Sigmoid colon (tissue), 4 donors: ENCODE measurements at regions not wholly inside any gene's neighbourhood (a gene's known extent, or its start where the extent isn't known, plus 50 kb on each side); places are given as distances from the start of the nearest gene placed in this dataset.

Source experiments
- EP300 ChIP-seq, 4 donors: sonication (generic); formaldehyde crosslinking; IDR thresholded peaks; one replicate each; pipeline ENCODE4 v1.6.1; 2017; ENCODE audit warnings: antibody characterized with exemption in 4 of 4
- POLR2A ChIP-seq, 2 donors: fragments of 450-650 bp; IDR thresholded peaks; one replicate each; pipeline ENCODE4 v1.6.1; 2016; ENCODE audit warnings: antibody characterized with exemption in 2 of 2, mild to moderate bottlenecking in 2 of 2, moderate library complexity in 2 of 2
- POLR2AphosphoS5 ChIP-seq, 4 donors: sonication (generic); formaldehyde crosslinking; IDR thresholded peaks; one replicate each; pipeline ENCODE4 v1.6.1; 2017; ENCODE audit warnings: antibody characterized with exemption in 4 of 4
- TF ChIP-seq, protein P1 (sequence below), 4 experiments: fragments of 450-650 bp in 3 of 4; fragments of 200-600 bp in 1 of 4; IDR thresholded peaks; one replicate each; pipeline ENCODE4 v1.5.1; 2016 to 2019; ENCODE audit warnings: antibody characterized with exemption in 4 of 4, mild to moderate bottlenecking in 3 of 4, moderate library complexity in 2 of 4

DNA sequence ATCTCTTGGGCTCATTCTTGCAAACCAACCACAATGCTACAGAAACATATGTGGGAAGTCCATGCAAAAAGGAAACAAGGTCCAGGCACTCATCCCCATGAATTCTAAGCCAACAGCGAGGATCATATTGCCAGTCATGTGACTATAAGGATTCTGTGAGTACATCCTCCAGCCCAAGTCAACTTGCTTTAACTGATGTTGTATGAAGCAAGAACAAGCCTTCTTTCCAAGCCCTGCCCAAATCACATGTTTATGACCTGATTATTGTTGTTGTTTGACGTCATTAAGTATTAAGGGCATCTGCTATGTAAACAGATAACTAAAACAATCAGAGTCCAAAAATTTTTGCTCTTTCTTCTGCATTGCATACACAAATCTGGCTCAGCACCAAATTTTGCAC lies 78.2 kb upstream of the MON1B start:
- TF ChIP-seq POLR2A (IDR thresholded peaks at IDR 0.05) (no peak), POLR2AphosphoS5 (IDR thresholded peaks at IDR 0.05) (no peak), EP300 (IDR thresholded peaks at IDR 0.05) (no peak)
- TF ChIP-seq, protein P1, sequence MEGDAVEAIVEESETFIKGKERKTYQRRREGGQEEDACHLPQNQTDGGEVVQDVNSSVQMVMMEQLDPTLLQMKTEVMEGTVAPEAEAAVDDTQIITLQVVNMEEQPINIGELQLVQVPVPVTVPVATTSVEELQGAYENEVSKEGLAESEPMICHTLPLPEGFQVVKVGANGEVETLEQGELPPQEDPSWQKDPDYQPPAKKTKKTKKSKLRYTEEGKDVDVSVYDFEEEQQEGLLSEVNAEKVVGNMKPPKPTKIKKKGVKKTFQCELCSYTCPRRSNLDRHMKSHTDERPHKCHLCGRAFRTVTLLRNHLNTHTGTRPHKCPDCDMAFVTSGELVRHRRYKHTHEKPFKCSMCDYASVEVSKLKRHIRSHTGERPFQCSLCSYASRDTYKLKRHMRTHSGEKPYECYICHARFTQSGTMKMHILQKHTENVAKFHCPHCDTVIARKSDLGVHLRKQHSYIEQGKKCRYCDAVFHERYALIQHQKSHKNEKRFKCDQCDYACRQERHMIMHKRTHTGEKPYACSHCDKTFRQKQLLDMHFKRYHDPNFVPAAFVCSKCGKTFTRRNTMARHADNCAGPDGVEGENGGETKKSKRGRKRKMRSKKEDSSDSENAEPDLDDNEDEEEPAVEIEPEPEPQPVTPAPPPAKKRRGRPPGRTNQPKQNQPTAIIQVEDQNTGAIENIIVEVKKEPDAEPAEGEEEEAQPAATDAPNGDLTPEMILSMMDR (IDR thresholded peaks at IDR 0.05) = no peak
